HG03097 (cell line): ENCODE measurements at regions not wholly inside any gene's neighbourhood (a gene's known extent, or its start where the extent isn't known, plus 50 kb on each side); places are given as distances from the start of the nearest gene placed in this dataset.

Experiments
- ATAC-seq: cut with Tn5 transposase; IDR thresholded peaks from one replicate; pipeline ENCODE4 v1.9.1; 2021; ENCODE audit not compliant: unreplicated experiment, low FRiP score

GRCh38 chr21:25342816-25343215, 264.5 kb downstream of the MRPL39 start:
- ATAC-seq: no peak

- no peak for ATAC-seq
Observed at GRCh38 chr21:25341981-25342380, 265.3 kb downstream of the MRPL39 start.

GRCh38 chr21:25338415-25338814, 268.9 kb downstream of the MRPL39 start:
- ATAC-seq: no peak

DNA sequence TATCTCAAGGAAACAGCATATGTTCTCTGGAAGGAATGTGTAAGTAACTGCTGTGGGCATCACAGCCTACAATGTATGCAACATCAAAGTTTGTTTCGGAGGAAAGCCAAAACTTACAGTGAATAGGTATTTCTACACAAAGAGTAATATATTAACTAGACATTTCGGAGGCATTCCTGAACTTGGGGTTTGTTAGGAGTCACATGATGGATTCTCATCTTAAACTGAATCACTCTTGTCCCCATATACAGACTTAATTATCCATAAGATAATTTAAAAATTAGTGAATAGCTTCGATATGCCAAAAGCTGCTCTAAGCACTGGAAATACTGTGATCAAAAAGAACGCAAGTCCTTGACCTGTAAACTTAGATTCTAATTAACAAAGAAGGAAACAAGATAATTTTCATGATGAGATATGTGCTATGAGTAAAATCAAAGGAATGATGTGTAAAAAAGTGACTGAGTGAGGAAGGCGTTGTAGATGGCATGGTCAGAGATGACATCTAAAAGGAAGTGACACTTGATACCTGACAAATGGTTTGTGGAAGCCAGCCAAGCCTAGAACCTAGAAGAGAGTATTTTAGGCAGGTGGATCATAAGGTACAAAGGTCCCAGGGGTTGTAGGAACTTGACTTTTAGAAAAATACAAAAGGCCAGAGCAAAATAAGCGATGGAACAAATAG, 273.1 kb downstream of the MRPL39 start:
- ATAC-seq: no peak

GRCh38 chr21:25331286-25331685, 276.0 kb downstream of the MRPL39 start:
- no peak for ATAC-seq

DNA sequence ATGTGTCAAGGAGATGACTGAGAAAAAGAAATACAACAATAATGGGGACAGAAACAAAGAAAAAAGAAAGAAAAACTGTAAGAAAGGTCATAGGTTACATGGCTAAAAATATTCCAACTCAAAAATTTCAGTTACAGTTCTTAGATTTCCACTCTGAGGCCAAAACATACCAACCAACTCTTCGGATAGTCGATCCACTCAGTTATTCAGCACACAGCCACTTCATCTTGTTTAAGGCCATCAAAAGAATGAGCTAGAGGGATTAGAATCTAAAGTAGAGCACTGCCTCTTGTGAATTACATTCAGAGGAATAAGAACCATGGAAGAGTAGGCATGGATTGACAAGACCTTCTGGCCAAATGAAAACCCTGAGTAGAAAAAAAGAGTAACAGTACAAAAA, 277.0 kb downstream of the MRPL39 start:
- ATAC-seq: no peak

DNA sequence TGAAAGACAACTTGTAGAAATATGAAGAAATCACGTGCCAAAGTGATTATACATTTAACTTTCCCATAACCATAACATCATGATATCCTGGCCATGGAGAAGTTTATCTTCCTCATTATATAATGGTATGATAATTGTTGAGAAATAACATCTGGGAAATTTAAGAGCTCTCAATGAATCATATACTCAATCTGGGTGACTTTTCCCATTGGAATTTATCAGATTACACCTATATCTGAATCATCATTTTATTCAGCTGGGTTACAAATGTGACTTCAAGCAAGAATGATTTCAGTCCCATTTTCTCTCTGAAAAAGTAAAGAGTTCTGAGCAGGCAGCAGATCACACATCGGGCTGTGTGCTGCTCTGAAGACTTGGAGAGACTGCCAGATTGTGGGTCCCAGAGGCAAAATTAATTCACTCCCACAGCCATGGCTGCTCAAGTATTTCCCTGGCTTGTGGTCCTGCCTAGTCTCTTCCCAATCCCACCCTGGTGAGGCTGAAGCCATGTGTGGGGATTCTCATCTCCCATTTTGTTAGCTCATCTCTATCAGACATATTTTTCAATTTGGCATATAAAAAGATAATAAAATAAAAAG, 278.0 kb downstream of the MRPL39 start:
- no peak for ATAC-seq

DNA sequence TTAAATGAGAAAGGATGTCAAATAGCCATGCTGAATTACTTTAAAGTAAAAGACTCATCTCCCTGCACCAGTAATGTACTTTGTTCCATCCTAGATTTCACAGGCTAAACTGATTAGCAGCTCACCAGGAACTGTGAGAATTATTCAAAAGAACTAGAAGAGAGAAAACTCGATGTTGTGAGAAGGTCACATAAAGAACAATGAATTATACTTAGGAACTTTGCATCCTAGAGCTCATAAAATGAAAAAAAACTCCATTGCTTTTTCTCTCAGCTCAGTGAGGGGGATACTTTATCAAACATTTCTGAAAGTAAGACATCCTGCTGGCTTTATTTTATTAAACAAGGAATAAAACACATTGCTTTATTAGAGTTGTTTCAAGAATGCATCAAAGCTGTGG, 278.5 kb downstream of the MRPL39 start:
- no peak for ATAC-seq

GRCh38 chr21:25326181-25326580, 281.1 kb downstream of the MRPL39 start:
- no peak for ATAC-seq

DNA sequence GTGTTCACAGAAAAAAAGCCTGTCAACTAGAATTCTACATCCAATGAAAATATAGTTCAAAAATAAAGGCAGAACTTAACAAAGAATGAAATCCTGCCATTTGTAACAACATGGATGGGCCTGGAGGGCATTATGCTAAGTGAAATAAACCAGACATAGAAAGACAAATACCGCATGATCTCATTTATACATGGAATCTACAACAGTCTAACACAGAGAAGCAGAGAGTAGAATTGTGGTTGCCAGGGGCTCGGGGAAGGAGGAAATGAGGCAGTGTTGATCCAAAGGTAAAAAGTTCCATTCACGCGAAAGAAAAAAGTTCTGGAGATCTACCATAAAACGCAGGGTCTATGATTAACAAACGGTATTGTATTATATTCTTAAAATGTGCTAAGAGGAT, 282.6 kb downstream of the MRPL39 start:
- no peak for ATAC-seq

- ATAC-seq: no peak
Observed at GRCh38 chr21:25323356-25323949, 283.8 kb downstream of the MRPL39 start.

- no peak for ATAC-seq
Observed at GRCh38 chr21:25314247-25314646, 293.0 kb downstream of the MRPL39 start.

DNA sequence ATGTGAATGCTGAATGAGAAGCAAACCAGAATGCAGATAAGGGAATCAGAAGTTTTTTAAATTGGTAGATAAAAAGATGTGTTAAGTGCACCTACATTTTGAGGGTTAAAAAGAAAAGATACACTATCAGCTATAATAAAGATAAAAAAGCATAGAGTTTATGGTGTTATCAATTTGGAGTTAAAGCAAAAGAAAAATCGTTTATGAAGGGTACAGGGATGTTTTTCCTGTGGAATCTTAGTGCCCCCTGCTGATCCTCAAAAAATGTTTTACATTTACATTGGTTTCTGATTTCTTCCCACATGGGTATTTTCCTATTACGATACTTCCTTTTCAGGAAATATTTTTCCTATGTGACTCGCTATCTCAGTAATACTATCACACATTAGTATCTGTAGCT, 293.5 kb downstream of the MRPL39 start:
- ATAC-seq: no peak

- ATAC-seq: no peak
Observed at GRCh38 chr21:25307489-25307888, 299.8 kb downstream of the MRPL39 start.

DNA sequence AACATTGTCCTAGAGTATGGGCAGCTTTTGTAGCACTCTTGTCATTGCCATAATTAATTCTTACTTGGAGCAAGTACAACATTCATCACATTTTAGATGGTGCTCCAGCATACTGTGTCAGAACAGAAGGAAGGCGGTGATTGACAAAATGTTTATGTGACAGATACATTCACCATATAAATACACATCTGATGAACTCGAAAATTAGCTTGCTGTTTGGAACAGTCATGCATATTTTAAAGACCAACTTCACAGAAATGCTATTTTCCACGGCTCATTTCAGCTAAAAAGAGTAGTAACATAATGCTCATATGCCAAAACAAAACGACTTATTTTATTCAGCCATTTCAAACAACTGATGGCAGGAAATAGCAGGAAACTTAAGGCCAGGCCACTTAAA, 302.7 kb downstream of the MRPL39 start:
- ATAC-seq: no peak

DNA sequence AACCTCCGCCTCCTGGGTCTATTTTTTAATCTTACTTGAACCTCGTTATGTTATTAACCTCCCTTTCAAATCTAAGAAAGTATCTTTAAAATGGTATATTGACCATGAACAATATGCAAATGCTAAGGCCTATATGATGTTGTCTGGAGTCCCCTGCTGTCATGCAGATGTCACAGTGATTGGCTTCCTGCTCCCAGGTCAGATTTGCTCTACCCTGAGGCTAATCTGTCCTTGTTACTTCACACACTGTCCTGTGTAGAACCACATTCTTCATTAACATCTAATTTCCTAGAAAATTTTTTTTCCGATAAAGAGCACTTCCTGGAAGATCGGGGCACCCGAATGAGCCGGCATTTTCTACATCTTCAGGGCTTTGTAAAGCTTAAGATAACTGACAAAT, 306.6 kb downstream of the MRPL39 start:
- no peak for ATAC-seq

- ATAC-seq: peak; percentile 96
Observed at GRCh38 chr21:25298512-25299491, 308.5 kb downstream of the MRPL39 start.

DNA sequence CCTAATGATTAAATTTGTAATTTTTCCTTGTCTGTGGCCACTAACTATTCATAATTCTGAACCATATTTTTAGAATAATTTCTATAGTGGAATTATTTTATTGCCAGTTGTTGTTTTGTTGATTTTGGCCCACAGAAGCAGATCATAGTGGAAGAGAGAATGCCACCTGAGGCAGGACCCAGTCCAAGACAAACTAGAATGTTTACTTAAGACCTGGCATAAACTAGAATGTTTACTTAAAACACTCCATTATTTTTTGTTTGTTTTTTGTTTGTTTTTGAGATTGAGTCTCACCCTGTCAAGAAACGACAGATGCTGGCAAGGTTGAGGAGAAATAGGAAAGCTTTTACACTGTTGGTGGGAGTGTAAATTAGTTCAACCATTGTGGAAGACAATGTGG, 310.2 kb downstream of the MRPL39 start:
- no peak for ATAC-seq

DNA sequence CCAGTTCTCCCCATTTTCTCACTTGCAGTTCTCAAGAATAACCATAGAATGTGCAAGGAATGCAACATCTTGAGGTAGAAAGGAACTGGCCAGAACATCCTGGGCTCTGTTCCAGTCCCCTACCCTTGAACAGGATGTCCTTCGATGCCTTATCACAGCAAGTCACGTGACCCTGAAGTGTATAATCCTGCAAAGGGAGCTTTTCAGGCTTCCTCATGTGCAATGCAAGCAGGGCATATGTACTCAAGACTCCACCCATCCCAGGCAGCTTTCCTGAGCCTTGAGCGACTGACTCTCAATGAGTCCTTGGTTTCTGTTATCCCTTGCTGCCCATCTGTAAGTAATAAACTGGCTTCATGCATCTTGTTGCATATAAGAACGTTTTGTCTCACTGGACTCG, 311.0 kb downstream of the MRPL39 start:
- ATAC-seq: no peak

GRCh38 chr21:25292396-25292795, 314.9 kb downstream of the MRPL39 start:
- ATAC-seq: no peak

GRCh38 chr21:25283720-25284119, 323.6 kb downstream of the MRPL39 start:
- ATAC-seq: no peak
